ENCODE measurements at regions not wholly inside any gene's neighbourhood (a gene's known extent, or its start where the extent isn't known, plus 50 kb on each side); places are given as distances from the start of the nearest gene placed in this dataset.
"Not testable (repeated sequence)": the region's sequence is repeated elsewhere in the genome, so short reads cannot be mapped to it uniquely, and the experiment has no call there.

DNA sequence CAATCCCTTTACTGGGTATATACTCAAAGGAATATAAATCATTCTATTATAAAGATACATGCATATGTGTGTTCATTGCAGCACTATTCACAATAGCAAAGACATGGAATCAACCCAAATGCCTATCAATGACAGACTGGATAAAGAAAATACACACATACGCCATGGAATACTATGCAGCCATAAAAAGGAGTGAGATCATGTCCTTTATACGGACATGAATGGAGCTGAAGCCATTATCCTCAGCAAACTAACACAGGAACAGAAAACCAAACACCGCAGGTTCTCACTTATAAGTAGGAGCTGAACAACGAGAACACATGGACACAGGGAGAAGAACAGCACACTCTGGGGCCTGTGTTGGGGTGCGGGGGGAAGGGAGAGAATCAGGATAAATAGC is 133.7 kb upstream of the CALCR start:
- TF ChIP-seq, protein P1, sequence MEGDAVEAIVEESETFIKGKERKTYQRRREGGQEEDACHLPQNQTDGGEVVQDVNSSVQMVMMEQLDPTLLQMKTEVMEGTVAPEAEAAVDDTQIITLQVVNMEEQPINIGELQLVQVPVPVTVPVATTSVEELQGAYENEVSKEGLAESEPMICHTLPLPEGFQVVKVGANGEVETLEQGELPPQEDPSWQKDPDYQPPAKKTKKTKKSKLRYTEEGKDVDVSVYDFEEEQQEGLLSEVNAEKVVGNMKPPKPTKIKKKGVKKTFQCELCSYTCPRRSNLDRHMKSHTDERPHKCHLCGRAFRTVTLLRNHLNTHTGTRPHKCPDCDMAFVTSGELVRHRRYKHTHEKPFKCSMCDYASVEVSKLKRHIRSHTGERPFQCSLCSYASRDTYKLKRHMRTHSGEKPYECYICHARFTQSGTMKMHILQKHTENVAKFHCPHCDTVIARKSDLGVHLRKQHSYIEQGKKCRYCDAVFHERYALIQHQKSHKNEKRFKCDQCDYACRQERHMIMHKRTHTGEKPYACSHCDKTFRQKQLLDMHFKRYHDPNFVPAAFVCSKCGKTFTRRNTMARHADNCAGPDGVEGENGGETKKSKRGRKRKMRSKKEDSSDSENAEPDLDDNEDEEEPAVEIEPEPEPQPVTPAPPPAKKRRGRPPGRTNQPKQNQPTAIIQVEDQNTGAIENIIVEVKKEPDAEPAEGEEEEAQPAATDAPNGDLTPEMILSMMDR (IDR thresholded peaks at IDR 0.05; ENCODE audit: low read depth, low read length), result not testable (repeated sequence)
- TF ChIP-seq EZH2phosphoT487 (IDR thresholded peaks at IDR 0.05; ENCODE audit: low read depth), result not testable (repeated sequence)
